ENCODE measurements at regions not wholly inside any gene's neighbourhood (a gene's known extent, or its start where the extent isn't known, plus 50 kb on each side); places are given as distances from the start of the nearest gene placed in this dataset.

DNA sequence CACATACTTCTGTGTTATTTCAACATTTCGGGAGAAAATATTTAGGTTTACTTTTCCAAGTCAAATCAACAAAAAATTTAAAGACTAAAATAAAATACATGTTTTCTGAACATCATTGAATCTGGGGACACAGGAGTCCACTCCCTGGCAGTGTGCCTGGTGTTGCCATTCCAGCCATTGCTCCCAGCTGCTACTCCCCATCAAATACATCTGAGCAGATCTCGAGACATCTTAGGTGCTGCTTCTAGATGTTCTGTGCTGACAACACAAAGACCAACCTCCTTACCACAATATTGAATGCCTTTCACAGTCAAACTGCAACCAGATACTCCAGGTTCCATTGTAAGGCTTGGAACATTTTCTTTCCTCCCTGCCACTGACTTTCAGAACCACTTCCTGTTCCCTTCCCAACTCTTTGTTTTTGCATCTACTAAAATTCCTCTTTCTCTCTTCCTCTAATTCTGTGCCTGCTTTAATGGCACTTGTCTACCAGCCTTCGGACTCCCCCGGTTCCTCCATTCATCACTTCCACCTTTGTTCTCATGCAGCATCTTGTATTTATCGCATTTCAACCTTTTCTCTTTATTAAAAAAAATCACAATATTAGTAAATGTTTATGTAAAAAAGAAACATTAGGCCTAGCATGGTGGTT, 81.1 kb upstream of the SLC4A7 start:
- Histone ChIP-seq H3K27ac (no peak overlapping the region), H3K4me3 (ENCODE audit: low read depth in 1 of 2, low read length in 1 of 2) (no peak overlapping the region), H3K36me3 (no peaks in the 10 kb centered on the region), H3K9me3 (no peaks in the 10 kb centered on the region), H3K27me3 (no peaks in the 10 kb centered on the region), H3K4me1 (ENCODE audit: control insufficient read depth in 1 of 2, insufficient read depth in 1 of 2, low read depth in 1 of 2, low read length in 1 of 2) (peaks cover 17 to 31% of the 10 kb centered on the region in 2 experiments)
- TF ChIP-seq, protein P1, sequence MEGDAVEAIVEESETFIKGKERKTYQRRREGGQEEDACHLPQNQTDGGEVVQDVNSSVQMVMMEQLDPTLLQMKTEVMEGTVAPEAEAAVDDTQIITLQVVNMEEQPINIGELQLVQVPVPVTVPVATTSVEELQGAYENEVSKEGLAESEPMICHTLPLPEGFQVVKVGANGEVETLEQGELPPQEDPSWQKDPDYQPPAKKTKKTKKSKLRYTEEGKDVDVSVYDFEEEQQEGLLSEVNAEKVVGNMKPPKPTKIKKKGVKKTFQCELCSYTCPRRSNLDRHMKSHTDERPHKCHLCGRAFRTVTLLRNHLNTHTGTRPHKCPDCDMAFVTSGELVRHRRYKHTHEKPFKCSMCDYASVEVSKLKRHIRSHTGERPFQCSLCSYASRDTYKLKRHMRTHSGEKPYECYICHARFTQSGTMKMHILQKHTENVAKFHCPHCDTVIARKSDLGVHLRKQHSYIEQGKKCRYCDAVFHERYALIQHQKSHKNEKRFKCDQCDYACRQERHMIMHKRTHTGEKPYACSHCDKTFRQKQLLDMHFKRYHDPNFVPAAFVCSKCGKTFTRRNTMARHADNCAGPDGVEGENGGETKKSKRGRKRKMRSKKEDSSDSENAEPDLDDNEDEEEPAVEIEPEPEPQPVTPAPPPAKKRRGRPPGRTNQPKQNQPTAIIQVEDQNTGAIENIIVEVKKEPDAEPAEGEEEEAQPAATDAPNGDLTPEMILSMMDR (IDR thresholded peaks at IDR 0.05) = no peak

DNA sequence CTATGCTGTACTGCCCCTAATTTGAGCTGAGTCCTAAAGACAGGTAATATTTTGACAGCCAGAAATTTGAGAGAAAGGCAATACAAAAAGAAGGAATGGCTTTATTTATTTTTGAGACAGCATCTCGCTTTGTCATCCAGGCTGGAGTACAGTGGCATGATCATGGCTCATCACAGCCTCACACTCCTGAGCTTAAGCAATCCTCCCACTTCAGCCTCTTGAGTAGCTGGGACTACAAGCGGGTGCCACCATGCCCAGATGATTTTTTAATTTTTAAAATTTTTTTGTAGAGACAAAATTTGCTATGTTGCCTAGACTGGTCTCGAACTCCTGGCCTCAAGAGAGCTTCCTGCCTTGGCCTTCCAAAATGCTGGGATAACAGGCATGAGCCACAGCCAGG, 77.4 kb upstream of the SLC4A7 start:
- no peak overlapping the region for H3K27ac ChIP-seq
- peaks cover 23 to 33% of the 10 kb centered on the region in 2 experiments for H3K4me1 ChIP-seq (ENCODE audit: control insufficient read depth in 1 of 2, insufficient read depth in 1 of 2, low read depth in 1 of 2, low read length in 1 of 2)
- H3K4me3 ChIP-seq (ENCODE audit: low read depth in 1 of 2, low read length in 1 of 2) = no peak overlapping the region
- H3K9me3 ChIP-seq = no peaks in the 10 kb centered on the region
- TF ChIP-seq, protein P1 (IDR thresholded peaks at IDR 0.05) = no peak
- H3K36me3 ChIP-seq = no peaks in the 10 kb centered on the region
- no peaks in the 10 kb centered on the region for H3K27me3 ChIP-seq

DNA sequence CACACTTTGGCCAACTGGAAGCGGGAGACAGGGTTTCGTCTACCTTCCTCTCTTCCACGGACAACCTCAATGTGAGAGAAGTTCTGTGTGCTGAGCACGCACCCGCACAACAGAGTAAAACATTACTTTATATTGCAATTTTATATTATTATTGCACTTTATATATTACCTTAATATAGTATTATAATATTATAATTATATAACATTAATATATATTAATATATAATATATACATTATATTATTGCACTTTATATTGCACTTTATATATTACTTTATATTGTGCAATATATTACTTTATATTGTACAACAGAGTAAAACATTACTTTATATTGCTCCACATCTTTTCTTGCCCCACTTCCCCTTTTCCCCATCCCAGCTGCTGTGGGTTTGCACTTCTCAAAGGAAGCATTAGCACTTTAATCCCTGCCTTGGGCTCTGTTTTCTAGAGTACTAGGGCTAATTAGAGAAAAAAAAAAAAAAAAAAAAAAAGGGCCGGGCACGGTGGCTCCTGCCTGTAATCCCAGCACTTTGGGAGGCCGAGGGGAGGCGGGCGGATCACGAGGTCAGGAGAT, 76.4 kb upstream of the SLC4A7 start:
- H3K4me1 ChIP-seq (ENCODE audit: control insufficient read depth in 1 of 2, insufficient read depth in 1 of 2, low read depth in 1 of 2, low read length in 1 of 2) = peaks cover 19 to 27% of the 10 kb centered on the region in 2 experiments
- H3K36me3 ChIP-seq = no peaks in the 10 kb centered on the region
- TF ChIP-seq, protein P1 (IDR thresholded peaks at IDR 0.05) = no peak
- no peak overlapping the region for H3K4me3 ChIP-seq (ENCODE audit: low read depth in 1 of 2, low read length in 1 of 2)
- no peaks in the 10 kb centered on the region for H3K9me3 ChIP-seq
- H3K27ac ChIP-seq = no peak overlapping the region
- H3K27me3 ChIP-seq = no peaks in the 10 kb centered on the region

DNA sequence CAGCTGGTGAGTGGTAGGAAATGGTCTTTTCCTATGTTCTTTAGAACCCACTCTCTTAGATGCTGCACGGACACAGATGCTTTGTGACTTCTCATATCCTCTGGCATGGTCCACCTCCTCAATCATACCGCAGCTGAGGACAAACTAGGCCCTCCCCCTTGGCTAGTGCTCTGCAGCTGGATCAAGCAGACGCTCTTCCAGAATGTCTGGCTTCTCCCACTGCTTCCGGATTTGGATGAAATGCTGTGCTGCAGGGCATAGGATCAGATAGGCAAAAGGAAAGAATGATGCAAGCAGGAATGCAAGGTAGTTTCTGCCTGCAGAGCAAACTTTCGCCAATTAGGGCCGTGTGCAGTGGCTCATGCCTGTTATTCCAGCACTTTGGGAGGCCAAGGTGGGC, 75.7 kb upstream of the SLC4A7 start:
- H3K4me3 ChIP-seq (ENCODE audit: low read depth in 1 of 2, low read length in 1 of 2) = no peak overlapping the region
- H3K36me3 ChIP-seq = no peaks in the 10 kb centered on the region
- TF ChIP-seq, protein P1 (IDR thresholded peaks at IDR 0.05) = no peak
- no peak overlapping the region for H3K27ac ChIP-seq
- no peaks in the 10 kb centered on the region for H3K27me3 ChIP-seq
- no peaks in the 10 kb centered on the region for H3K9me3 ChIP-seq
- H3K4me1 ChIP-seq (ENCODE audit: control insufficient read depth in 1 of 2, insufficient read depth in 1 of 2, low read depth in 1 of 2, low read length in 1 of 2) = peaks cover 21 to 24% of the 10 kb centered on the region in 2 experiments

DNA sequence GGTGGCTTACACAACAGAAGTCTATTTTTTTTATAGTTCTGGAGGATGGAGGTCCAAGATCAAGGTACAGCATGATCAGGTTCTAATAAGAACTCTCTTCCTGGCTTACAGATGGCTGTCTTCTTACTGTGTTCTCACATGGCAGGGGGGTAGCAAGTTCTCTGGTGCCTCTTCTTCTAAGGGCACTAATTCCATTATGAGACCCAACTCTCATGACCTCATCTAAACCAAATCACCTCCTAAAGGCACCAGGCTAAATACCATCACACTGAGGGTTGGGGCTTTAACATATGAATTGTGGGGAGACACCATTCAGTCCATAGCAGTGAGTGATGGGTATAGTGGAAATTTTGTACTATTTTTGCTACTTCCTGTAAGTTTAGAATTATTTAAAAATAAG, 75.2 kb upstream of the SLC4A7 start:
- TF ChIP-seq, protein P1 (IDR thresholded peaks at IDR 0.05) = no peak
- no peaks in the 10 kb centered on the region for H3K27me3 ChIP-seq
- no peaks in the 10 kb centered on the region for H3K9me3 ChIP-seq
- H3K4me3 ChIP-seq (ENCODE audit: low read depth in 1 of 2, low read length in 1 of 2) = no peak overlapping the region
- no peaks in the 10 kb centered on the region for H3K36me3 ChIP-seq
- H3K27ac ChIP-seq = no peak overlapping the region
- H3K4me1 ChIP-seq (ENCODE audit: control insufficient read depth in 1 of 2, insufficient read depth in 1 of 2, low read depth in 1 of 2, low read length in 1 of 2) = peaks cover 26 to 29% of the 10 kb centered on the region in 2 experiments

All from neutrophil (primary cell).